ENCODE measurements at regions not wholly inside any gene's neighbourhood (a gene's known extent, or its start where the extent isn't known, plus 50 kb on each side); places are given as distances from the start of the nearest gene placed in this dataset.

GRCh38 chr12:84375449-84376170, 537.0 kb downstream of the SLC6A15 start:
- DNase-seq: no peak

- DNase-seq: no peak
These were observed 550.1 kb downstream of the SLC6A15 start for GRCh38 chr12:84362552-84362897.

GRCh38 chr12:84361651-84362551, 550.7 kb downstream of the SLC6A15 start:
- no peak for DNase-seq

- no peak for DNase-seq
These were observed 555.3 kb downstream of the SLC6A15 start for GRCh38 chr12:84357314-84357713.

- DNase-seq: no peak
These were observed 556.4 kb downstream of the SLC6A15 start for GRCh38 chr12:84356224-84356623.

GRCh38 chr12:84355561-84355960, 557.0 kb downstream of the SLC6A15 start:
- DNase-seq: no peak

- no peak for DNase-seq
These were observed 564.0 kb downstream of the SLC6A15 start for GRCh38 chr12:84348582-84348981.

GRCh38 chr12:84341467-84342193, 571.0 kb downstream of the SLC6A15 start:
- no peak for DNase-seq

- DNase-seq: no peak
These were observed 576.4 kb downstream of the SLC6A15 start for GRCh38 chr12:84336231-84336630.

- no peak for DNase-seq
These were observed 582.7 kb downstream of the SLC6A15 start for GRCh38 chr12:84329938-84330337.

- DNase-seq: no peak
These were observed 596.7 kb downstream of the SLC6A15 start for GRCh38 chr12:84315926-84316325.

GRCh38 chr12:84313323-84313675, 599.3 kb downstream of the SLC6A15 start:
- DNase-seq: no peak

GRCh38 chr12:84308211-84308610, 604.4 kb downstream of the SLC6A15 start:
- DNase-seq: no peak

GRCh38 chr12:84305144-84305543, 607.5 kb downstream of the SLC6A15 start:
- no peak for DNase-seq

- DNase-seq: no peak
These were observed 618.4 kb downstream of the SLC6A15 start for GRCh38 chr12:84294246-84294645.

- no peak for DNase-seq
These were observed 622.4 kb downstream of the SLC6A15 start for GRCh38 chr12:84290168-84290567.

GRCh38 chr12:84277986-84278385, 634.6 kb downstream of the SLC6A15 start:
- DNase-seq: no peak

GRCh38 chr12:84276215-84276614, 636.4 kb downstream of the SLC6A15 start:
- no peak for DNase-seq

- no peak for DNase-seq
These were observed 640.3 kb downstream of the SLC6A15 start for GRCh38 chr12:84272324-84272723.

GRCh38 chr12:84270470-84271140, 642.0 kb downstream of the SLC6A15 start:
- DNase-seq: no peak

GRCh38 chr12:84247931-84248330, 664.7 kb downstream of the SLC6A15 start:
- no peak for DNase-seq

GRCh38 chr12:84243686-84244085, 668.9 kb downstream of the SLC6A15 start:
- no peak for DNase-seq

GRCh38 chr12:84222841-84223240, 689.8 kb downstream of the SLC6A15 start:
- DNase-seq: no peak
